IMR-90 (cell line): ENCODE measurements at regions not wholly inside any gene's neighbourhood (a gene's known extent, or its start where the extent isn't known, plus 50 kb on each side); places are given as distances from the start of the nearest gene placed in this dataset.

Experiments
- ATAC-seq: fragments of 200-7000 bp; cut with Tn5 transposase; 2 replicates; pipeline ENCODE4 v1.9.1; 2020; ENCODE audit warnings: low read depth, mild to moderate bottlenecking, moderate library complexity
- BruUV-seq: library from RNA; stranded (reverse); fragments of 400-500 nt; replicated peaks from 2 replicates; lab custom pipeline; 2021; lab: Mats Ljungman, UMichigan
- CTCF ChIA-PET: fragments of 300-600 bp; formaldehyde crosslinking; extraction: SDS; loops from one replicate; lab custom pipeline; 2021; ENCODE audit warnings: antibody characterized with exemption; lab: Yijun Ruan, JAX
- POLR2A ChIA-PET: fragments of 300-600 bp; sonication (Branson Sonifier 250); formaldehyde crosslinking; loops from one replicate; lab custom pipeline; 2022; ENCODE audit warnings: antibody characterized with exemption; ENCODE audit not compliant: unreplicated experiment; lab: Charles Lee
- DNase-seq: peaks from one replicate; pipeline ENCODE4 v3.0.0; 2013
- H2AFZ ChIP-seq: replicated peaks from 2 replicates; pipeline ENCODE3; 2013; ENCODE audit warnings: low read length, mild to moderate bottlenecking; ENCODE audit not compliant: poor library complexity
- H2AK5ac ChIP-seq: 2 replicates; pipeline ENCODE4 v1.6.1; 2013; ENCODE audit warnings: low read depth, low read length, inconsistent platforms
- H2AK9ac ChIP-seq: replicated peaks from 2 replicates; pipeline ENCODE3; 2013; ENCODE audit warnings: mild to moderate bottlenecking, low read depth, low read length, moderate library complexity; ENCODE audit not compliant: poor library complexity
- H2BK120ac ChIP-seq: 2 replicates; pipeline ENCODE4 v1.6.1; 2013; ENCODE audit warnings: low read depth, low read length, inconsistent platforms
- H2BK15ac ChIP-seq: 3 replicates; pipeline ENCODE4 v1.6.1; 2013; ENCODE audit warnings: low read depth, low read length, inconsistent platforms
- H2BK20ac ChIP-seq: 2 replicates; pipeline ENCODE4 v1.6.1; 2013; ENCODE audit warnings: low read depth, mild to moderate bottlenecking, inconsistent platforms, low read length, moderate library complexity
- H2BK5ac ChIP-seq: 2 replicates; pipeline ENCODE4 v1.6.1; 2013; ENCODE audit warnings: mild to moderate bottlenecking, low read depth, low read length, inconsistent platforms; ENCODE audit not compliant: poor library complexity, severe bottlenecking
- H3K14ac ChIP-seq: replicated peaks from 2 replicates; pipeline ENCODE4 v1.6.1; 2013; ENCODE audit warnings: low read depth, low read length, inconsistent platforms
- H3K18ac ChIP-seq: 2 replicates; pipeline ENCODE4 v1.6.1; 2013; ENCODE audit warnings: low read depth, low read length, control low read depth
- H3K23ac ChIP-seq: 2 replicates; pipeline ENCODE4 v1.6.1; 2013; ENCODE audit warnings: low read depth, low read length, inconsistent platforms
- H3K27ac ChIP-seq: 2 replicates; pipeline ENCODE4 v1.5.1; 2013; ENCODE audit warnings: mild to moderate bottlenecking, control low read depth, low read length; ENCODE audit not compliant: insufficient read depth
- H3K27me3 ChIP-seq: 2 replicates; pipeline ENCODE4 v1.6.1; 2013; ENCODE audit warnings: low read length; ENCODE audit not compliant: control insufficient read depth, insufficient read depth
- H3K36me3 ChIP-seq: 2 replicates; pipeline ENCODE4 v1.6.1; 2013; ENCODE audit warnings: low read length, mixed read lengths; ENCODE audit not compliant: control insufficient read depth, insufficient read depth
- H3K4ac ChIP-seq: 2 replicates; pipeline ENCODE4 v1.6.1; 2013; ENCODE audit warnings: low read depth, low read length, inconsistent platforms
- H3K4me1 ChIP-seq: 2 replicates; pipeline ENCODE4 v1.6.1; 2013; ENCODE audit warnings: low read length, mixed read lengths; ENCODE audit not compliant: control insufficient read depth, insufficient read depth
- H3K4me2 ChIP-seq: 2 replicates; pipeline ENCODE4 v1.6.1; 2013; ENCODE audit warnings: low read depth, mild to moderate bottlenecking, control low read depth, low read length, moderate library complexity
- H3K4me3 ChIP-seq: 2 replicates; pipeline ENCODE4 v1.5.1; 2013; ENCODE audit warnings: low read depth, mild to moderate bottlenecking, control low read depth, low read length, moderate library complexity; ENCODE audit not compliant: insufficient read depth
- H3K56ac ChIP-seq: 2 replicates; pipeline ENCODE4 v1.6.1; 2013; ENCODE audit warnings: low read length, inconsistent platforms; ENCODE audit not compliant: insufficient read depth; ENCODE audit errors: extremely low read depth
- H3K79me1 ChIP-seq, 2 experiments: 2 replicates each; pipeline ENCODE4 v1.6.1; 2013; ENCODE audit warnings: low read length in 2 of 2, inconsistent platforms in 1 of 2, low read depth in 1 of 2
- H3K9ac ChIP-seq: 2 replicates; pipeline ENCODE4 v1.6.1; 2013; ENCODE audit warnings: low read depth, low read length, control low read depth
- H3K9me1 ChIP-seq: 2 replicates; pipeline ENCODE4 v1.6.1; 2013; ENCODE audit warnings: low read length, inconsistent platforms; ENCODE audit not compliant: insufficient read depth
- H3K9me3 ChIP-seq: 2 replicates; pipeline ENCODE4 v1.6.1; 2013; ENCODE audit warnings: low read length; ENCODE audit not compliant: control insufficient read depth, insufficient read depth
- H4K20me1 ChIP-seq: 2 replicates; pipeline ENCODE4 v1.6.1; 2013; ENCODE audit warnings: low read length, inconsistent platforms; ENCODE audit not compliant: insufficient read depth
- H4K5ac ChIP-seq: 2 replicates; pipeline ENCODE4 v1.6.1; 2013; ENCODE audit warnings: mild to moderate bottlenecking, low read depth, low read length, control low read depth
- H4K8ac ChIP-seq, 2 experiments: 2 replicates each; pipeline ENCODE4 v1.6.1; 2013; ENCODE audit warnings: low read depth in 2 of 2, low read length in 2 of 2, control low read depth in 1 of 2, inconsistent platforms in 1 of 2
- H4K91ac ChIP-seq: 2 replicates; pipeline ENCODE4 v1.6.1; 2013; ENCODE audit warnings: low read depth, low read length, inconsistent platforms; ENCODE audit not compliant: insufficient read depth
- BHLHE40 ChIP-seq: fragments of 150-350 bp; IDR thresholded peaks from 2 replicates; pipeline ENCODE4 v1.6.1; 2016; ENCODE audit warnings: mild to moderate bottlenecking, low read depth, low read length
- CHD1 ChIP-seq: IDR thresholded peaks from 2 replicates; pipeline ENCODE4 v1.6.1; 2012; ENCODE audit warnings: low read depth, low read length, improper control_type of control experiment
- ELK1 ChIP-seq: fragments of 150-350 bp; IDR thresholded peaks from 2 replicates; pipeline ENCODE4 v1.6.1; 2016; ENCODE audit warnings: low read depth, mild to moderate bottlenecking, low read length, moderate library complexity, borderline replicate concordance
- FOS ChIP-seq: fragments of 150-350 bp; IDR thresholded peaks from 2 replicates; pipeline ENCODE4 v1.6.1; 2016; ENCODE audit warnings: low read depth, low read length
- MAFK ChIP-seq: IDR thresholded peaks from 2 replicates; pipeline ENCODE4 v1.6.1; 2012; ENCODE audit warnings: low read depth, low read length, improper control_type of control experiment
- MAZ ChIP-seq: IDR thresholded peaks from 2 replicates; pipeline ENCODE4 v1.6.1; 2012; ENCODE audit warnings: low read depth, mild to moderate bottlenecking, low read length, improper control_type of control experiment, moderate library complexity, borderline replicate concordance
- NFE2L2 ChIP-seq: fragments of 150-350 bp; IDR thresholded peaks from 2 replicates; pipeline ENCODE4 v1.6.1; 2016; ENCODE audit warnings: low read depth, mild to moderate bottlenecking, low read length
- POLR2A ChIP-seq: IDR thresholded peaks from 2 replicates; pipeline ENCODE4 v1.6.1; 2012; ENCODE audit warnings: mild to moderate bottlenecking, low read depth, low read length
- RAD21 ChIP-seq: IDR thresholded peaks from 2 replicates; pipeline ENCODE4 v1.6.1; 2012; ENCODE audit warnings: low read length, improper control_type of control experiment
- RCOR1 ChIP-seq: IDR thresholded peaks from 2 replicates; pipeline ENCODE4 v1.6.1; 2012; ENCODE audit warnings: mild to moderate bottlenecking, low read length, improper control_type of control experiment; ENCODE audit not compliant: insufficient replicate concordance
- RFX5 ChIP-seq: IDR thresholded peaks from 2 replicates; pipeline ENCODE4 v1.8.0; 2012; ENCODE audit warnings: low read depth, mild to moderate bottlenecking, low read length, moderate library complexity
- SMC3 ChIP-seq: fragments of 150-350 bp; IDR thresholded peaks from 2 replicates; pipeline ENCODE4 v1.6.1; 2016; ENCODE audit warnings: low read depth, mild to moderate bottlenecking, antibody characterized with exemption, low read length, moderate library complexity
- dilution Hi-C: fragments of 300-500 bp; cut with HindIII; formaldehyde crosslinking; loops from one replicate; pipeline ENCODE4 v1.14.3; 2018; ENCODE audit warnings: low sequenced_read_pairs; ENCODE audit not compliant: unreplicated experiment
- in situ Hi-C: fragments of 300-500 bp; cut with MboI; formaldehyde crosslinking; loops from 3 replicates; pipeline ENCODE4 v1.14.3; 2019; ENCODE audit warnings: low sequenced_read_pairs, inconsistent platforms, mixed read lengths
- intact Hi-C: fragments of 100-400 bp; cut with micrococcal nuclease; formaldehyde crosslinking; loops from 2 replicates; pipeline ENCODE4 v1.10.0; 2022
- TF ChIP-seq, protein P1 (sequence below): fragments of 150-350 bp; IDR thresholded peaks from 2 replicates; pipeline ENCODE4 v1.6.1; 2017; ENCODE audit warnings: mild to moderate bottlenecking, antibody characterized with exemption, low read length, low read depth
- TF ChIP-seq, protein P2 (sequence below): conservative IDR thresholded peaks from 2 replicates; pipeline ENCODE4 v1.5.1; 2012; ENCODE audit warnings: mild to moderate bottlenecking, low read depth, low read length, improper control_type of control experiment

DNA sequence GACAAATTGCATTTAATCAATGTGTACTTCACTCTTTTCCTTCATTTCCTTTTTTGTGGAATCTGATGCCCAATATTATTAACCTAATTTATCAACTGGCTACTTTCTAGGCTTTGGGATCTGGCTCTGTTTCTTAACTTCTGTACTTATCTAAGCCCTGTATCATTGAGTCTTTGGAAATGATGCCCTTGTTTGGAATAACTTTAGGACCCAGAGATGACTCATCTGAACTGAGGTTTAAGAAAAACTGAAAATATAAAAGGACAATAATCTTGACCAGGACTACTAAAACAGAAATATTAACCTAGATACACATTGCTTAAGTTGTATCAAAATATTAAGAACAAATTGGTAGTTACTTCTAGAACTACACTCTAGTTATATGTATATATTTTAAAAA is 600.8 kb downstream of the CPS1 start:
- Histone ChIP-seq H3K27ac (no peak overlapping the region), H2AFZ (no peak overlapping the region), H2AK9ac (no peak overlapping the region), H4K91ac (no peak overlapping the region), H4K20me1 (no peaks in the 10 kb centered on the region), H3K4me2 (no peak overlapping the region), H3K9me3 (no peaks in the 10 kb centered on the region), H4K5ac (no peak overlapping the region), H4K8ac (no peak overlapping the region), H2BK120ac (no peak overlapping the region), H2BK5ac (no peak overlapping the region), H3K4me3 (no peak overlapping the region), H3K36me3 (no peaks in the 10 kb centered on the region), H3K4ac (no peak overlapping the region), H3K4me1 (no peaks in the 10 kb centered on the region), H2BK20ac (no peak overlapping the region), H3K9ac (no peak overlapping the region), H3K23ac (no peak overlapping the region), H3K79me1 (no peaks in the 10 kb centered on the region), H3K27me3 (no peaks in the 10 kb centered on the region), H3K14ac (no peak overlapping the region), H3K9me1 (no peaks in the 10 kb centered on the region), H3K56ac (no peak overlapping the region), H2AK5ac (no peak overlapping the region), H3K18ac (no peak overlapping the region), H2BK15ac (no peak overlapping the region)
- ChIA-PET CTCF (interaction anchor here (0.6 to 0.9 kb wide), 2 partner anchors 46 to 1493 kb away, joined by 3 to 4 read pairs; no protein-coding TSS in a partner anchor), POLR2A (no interaction called here)
- no peak for ATAC-seq
- in situ Hi-C loops (loop anchor here (25.0 kb wide), 1 partner anchor 545 kb away; no protein-coding TSS in a partner anchor), dilution Hi-C loops (no loop called here), intact Hi-C loops (loop anchor here (5.0 kb wide), 2 partner anchors 540 to 710 kb away; no protein-coding TSS in a partner anchor)
- no peak for DNase-seq
- TF ChIP-seq MAFK (no peak), NFE2L2 (no peak), RCOR1 (no peak), CHD1 (no peak), SMC3 (no peak), ELK1 (no peak), BHLHE40 (no peak), FOS (no peak), RAD21 (no peak), RFX5 (no peak), MAZ (no peak), POLR2A (no peak)
- TF ChIP-seq, protein P1, sequence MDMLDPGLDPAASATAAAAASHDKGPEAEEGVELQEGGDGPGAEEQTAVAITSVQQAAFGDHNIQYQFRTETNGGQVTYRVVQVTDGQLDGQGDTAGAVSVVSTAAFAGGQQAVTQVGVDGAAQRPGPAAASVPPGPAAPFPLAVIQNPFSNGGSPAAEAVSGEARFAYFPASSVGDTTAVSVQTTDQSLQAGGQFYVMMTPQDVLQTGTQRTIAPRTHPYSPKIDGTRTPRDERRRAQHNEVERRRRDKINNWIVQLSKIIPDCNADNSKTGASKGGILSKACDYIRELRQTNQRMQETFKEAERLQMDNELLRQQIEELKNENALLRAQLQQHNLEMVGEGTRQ, result no peak
- TF ChIP-seq, protein P2, sequence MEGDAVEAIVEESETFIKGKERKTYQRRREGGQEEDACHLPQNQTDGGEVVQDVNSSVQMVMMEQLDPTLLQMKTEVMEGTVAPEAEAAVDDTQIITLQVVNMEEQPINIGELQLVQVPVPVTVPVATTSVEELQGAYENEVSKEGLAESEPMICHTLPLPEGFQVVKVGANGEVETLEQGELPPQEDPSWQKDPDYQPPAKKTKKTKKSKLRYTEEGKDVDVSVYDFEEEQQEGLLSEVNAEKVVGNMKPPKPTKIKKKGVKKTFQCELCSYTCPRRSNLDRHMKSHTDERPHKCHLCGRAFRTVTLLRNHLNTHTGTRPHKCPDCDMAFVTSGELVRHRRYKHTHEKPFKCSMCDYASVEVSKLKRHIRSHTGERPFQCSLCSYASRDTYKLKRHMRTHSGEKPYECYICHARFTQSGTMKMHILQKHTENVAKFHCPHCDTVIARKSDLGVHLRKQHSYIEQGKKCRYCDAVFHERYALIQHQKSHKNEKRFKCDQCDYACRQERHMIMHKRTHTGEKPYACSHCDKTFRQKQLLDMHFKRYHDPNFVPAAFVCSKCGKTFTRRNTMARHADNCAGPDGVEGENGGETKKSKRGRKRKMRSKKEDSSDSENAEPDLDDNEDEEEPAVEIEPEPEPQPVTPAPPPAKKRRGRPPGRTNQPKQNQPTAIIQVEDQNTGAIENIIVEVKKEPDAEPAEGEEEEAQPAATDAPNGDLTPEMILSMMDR, result no peak
- no TSS peak for BruUV-seq
